ENCODE measurements at regions not wholly inside any gene's neighbourhood (a gene's known extent, or its start where the extent isn't known, plus 50 kb on each side); places are given as distances from the start of the nearest gene placed in this dataset.

DNA sequence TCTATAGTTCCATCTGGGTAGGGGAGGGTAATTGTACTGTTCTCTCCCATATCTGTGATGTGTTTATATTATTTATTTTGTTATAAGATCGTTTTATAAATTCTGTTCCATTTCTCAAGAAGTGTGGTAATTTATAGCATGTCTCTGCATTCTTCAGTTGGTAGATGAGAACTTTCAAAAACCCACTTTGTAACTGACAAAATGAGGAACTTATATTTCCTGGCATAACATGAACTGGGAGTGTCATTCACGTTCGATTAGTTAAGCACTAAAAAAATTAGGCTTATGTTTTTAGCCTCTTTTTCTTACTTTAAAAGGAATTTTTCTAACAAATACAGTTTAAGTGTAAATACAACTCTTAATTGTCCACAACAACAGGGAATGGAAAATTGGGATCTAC lies 230.8 kb downstream of the CGGBP1 start:
- no TSS peak for BruUV-seq (replicated peaks)
- Histone ChIP-seq H3K27ac (ENCODE audit: insufficient read depth, low read length) (no peak overlapping the region), H2BK15ac (ENCODE audit: low read depth, low read length) (no peak overlapping the region), H3K9ac (ENCODE audit: low read depth, low read length) (no peak overlapping the region), H3K4me3 (ENCODE audit: insufficient read depth, low read depth, low read length) (no peak overlapping the region), H3K9me1 (ENCODE audit: insufficient read depth, low read length) (no peaks in the 10 kb centered on the region), H2AK9ac (replicated peaks; ENCODE audit: low read depth, low read length, poor library complexity) (no peak overlapping the region), H2AK5ac (ENCODE audit: low read depth, low read length) (no peak overlapping the region), H3K79me1 (ENCODE audit: low read depth in 1 of 2, low read length in 2 of 2) (no peaks in the 10 kb centered on the region), H3K36me3 (ENCODE audit: control insufficient read depth, insufficient read depth, low read length) (no peaks in the 10 kb centered on the region), H3K56ac (ENCODE audit: extremely low read depth, insufficient read depth, low read length) (no peak overlapping the region), H3K4me1 (ENCODE audit: control insufficient read depth, insufficient read depth, low read length) (no peaks in the 10 kb centered on the region), H2BK120ac (ENCODE audit: low read depth, low read length) (no peak overlapping the region), H4K20me1 (ENCODE audit: insufficient read depth, low read length) (no peaks in the 10 kb centered on the region), H3K9me3 (ENCODE audit: control insufficient read depth, insufficient read depth, low read length) (peaks cover 2% of the 10 kb centered on the region; the same call in 1 of the 2 replicates), H3K18ac (ENCODE audit: low read depth, low read length) (no peak overlapping the region), H3K4ac (ENCODE audit: low read depth, low read length) (no peak overlapping the region), H2BK20ac (ENCODE audit: low read depth, low read length) (no peak overlapping the region), H4K5ac (ENCODE audit: low read depth, low read length) (no peak overlapping the region), H4K8ac (ENCODE audit: low read depth in 2 of 2, low read length in 2 of 2) (no peak overlapping the region), H3K23ac (ENCODE audit: low read depth, low read length) (no peak overlapping the region), H3K27me3 (ENCODE audit: control insufficient read depth, insufficient read depth, low read length) (no peaks in the 10 kb centered on the region), H3K14ac (replicated peaks; ENCODE audit: low read depth, low read length) (no peak overlapping the region), H2BK5ac (ENCODE audit: low read depth, low read length, poor library complexity, severe bottlenecking) (no peak overlapping the region), H2AFZ (replicated peaks; ENCODE audit: low read length, poor library complexity) (no peak overlapping the region), H3K4me2 (ENCODE audit: low read depth, low read length) (no peak overlapping the region), H4K91ac (ENCODE audit: insufficient read depth, low read depth, low read length) (no peak overlapping the region)
- no CpG with 5 or more reads among the region's 3 CpGs for WGBS, 2 experiments (ENCODE audit: extremely low coverage in 2 of 2, insufficient read length in 1 of 2)
- DNase-seq, result no peak
- ChIA-PET CTCF (no interaction called here), POLR2A (ENCODE audit: unreplicated experiment) (no interaction called here)
- dilution Hi-C loops (cut with HindIII; ENCODE audit: low sequenced_read_pairs, unreplicated experiment) (no loop called here), intact Hi-C loops (cut with micrococcal nuclease) (no loop called here), in situ Hi-C loops (cut with MboI; ENCODE audit: low sequenced_read_pairs) (no loop called here)
- no peak for ATAC-seq (ENCODE audit: low read depth)
- TF ChIP-seq CEBPB (IDR thresholded peaks at IDR 0.05; ENCODE audit: low read depth, low read length) (no peak), BHLHE40 (IDR thresholded peaks at IDR 0.05; ENCODE audit: low read depth, low read length) (no peak), RCOR1 (IDR thresholded peaks at IDR 0.05; ENCODE audit: insufficient replicate concordance, low read length) (no peak), MAZ (IDR thresholded peaks at IDR 0.05; ENCODE audit: borderline replicate concordance, low read depth, low read length) (no peak), CHD1 (IDR thresholded peaks at IDR 0.05; ENCODE audit: low read depth, low read length) (no peak), CTCF (conservative IDR thresholded peaks at IDR 0.05; ENCODE audit: low read depth, low read length) (no peak), MAFK (IDR thresholded peaks at IDR 0.05; ENCODE audit: low read depth, low read length) (no peak), POLR2A (IDR thresholded peaks at IDR 0.05; ENCODE audit: low read depth, low read length) (no peak), RFX5 (IDR thresholded peaks at IDR 0.05; ENCODE audit: low read depth, low read length) (no peak), MXI1 (IDR thresholded peaks at IDR 0.05; ENCODE audit: borderline replicate concordance, low read depth, low read length) (no peak), SMC3 (IDR thresholded peaks at IDR 0.05; ENCODE audit: low read depth, low read length) (no peak), NFE2L2 (IDR thresholded peaks at IDR 0.05; ENCODE audit: low read depth, low read length) (no peak)
- TF ChIP-seq, protein P1, sequence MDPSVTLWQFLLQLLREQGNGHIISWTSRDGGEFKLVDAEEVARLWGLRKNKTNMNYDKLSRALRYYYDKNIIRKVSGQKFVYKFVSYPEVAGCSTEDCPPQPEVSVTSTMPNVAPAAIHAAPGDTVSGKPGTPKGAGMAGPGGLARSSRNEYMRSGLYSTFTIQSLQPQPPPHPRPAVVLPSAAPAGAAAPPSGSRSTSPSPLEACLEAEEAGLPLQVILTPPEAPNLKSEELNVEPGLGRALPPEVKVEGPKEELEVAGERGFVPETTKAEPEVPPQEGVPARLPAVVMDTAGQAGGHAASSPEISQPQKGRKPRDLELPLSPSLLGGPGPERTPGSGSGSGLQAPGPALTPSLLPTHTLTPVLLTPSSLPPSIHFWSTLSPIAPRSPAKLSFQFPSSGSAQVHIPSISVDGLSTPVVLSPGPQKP (IDR thresholded peaks at IDR 0.05; ENCODE audit: borderline replicate concordance, low read depth, low read length), result no peak
- TF ChIP-seq, protein P2, sequence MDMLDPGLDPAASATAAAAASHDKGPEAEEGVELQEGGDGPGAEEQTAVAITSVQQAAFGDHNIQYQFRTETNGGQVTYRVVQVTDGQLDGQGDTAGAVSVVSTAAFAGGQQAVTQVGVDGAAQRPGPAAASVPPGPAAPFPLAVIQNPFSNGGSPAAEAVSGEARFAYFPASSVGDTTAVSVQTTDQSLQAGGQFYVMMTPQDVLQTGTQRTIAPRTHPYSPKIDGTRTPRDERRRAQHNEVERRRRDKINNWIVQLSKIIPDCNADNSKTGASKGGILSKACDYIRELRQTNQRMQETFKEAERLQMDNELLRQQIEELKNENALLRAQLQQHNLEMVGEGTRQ (IDR thresholded peaks at IDR 0.05; ENCODE audit: low read depth, low read length), result no peak

All from IMR-90 (cell line).